Liver (tissue), 8 donors: ENCODE measurements at regions not wholly inside any gene's neighbourhood (a gene's known extent, or its start where the extent isn't known, plus 50 kb on each side); places are given as distances from the start of the nearest gene placed in this dataset.

Experiments used
- DNase-seq: peaks from one replicate; pipeline ENCODE4 v3.0.0-alpha.2; 2017; ENCODE audit warnings: low spot score
- H3K27ac ChIP-seq, 2 donors: one replicate each; pipeline ENCODE4 v1.7.0; 2013; ENCODE audit warnings: inconsistent platforms in 2 of 2, low read length in 2 of 2, control low read depth in 1 of 2, low read depth in 1 of 2, mild to moderate bottlenecking in 1 of 2
- H3K27me3 ChIP-seq, 4 donors: one replicate each; pipeline versions ENCODE4 v1.6.1 to v1.7.0; 2013; ENCODE audit warnings: low read length in 3 of 4, inconsistent platforms in 1 of 4, mild to moderate bottlenecking in 1 of 4, moderate library complexity in 1 of 4; ENCODE audit not compliant: control insufficient read depth in 4 of 4, insufficient read depth in 4 of 4
- H3K36me3 ChIP-seq, 4 donors: one replicate each; pipeline versions ENCODE4 v1.6.1 to v1.7.0; 2013; ENCODE audit warnings: low read length in 3 of 4, mild to moderate bottlenecking in 3 of 4, low read depth in 1 of 4, moderate library complexity in 1 of 4; ENCODE audit not compliant: control insufficient read depth in 4 of 4, insufficient read depth in 3 of 4
- H3K4me1 ChIP-seq, 4 donors: one replicate each; pipeline versions ENCODE4 v1.6.1 to v1.7.0; 2013; ENCODE audit warnings: low read length in 3 of 4, mild to moderate bottlenecking in 3 of 4, moderate library complexity in 1 of 4; ENCODE audit not compliant: control insufficient read depth in 4 of 4, insufficient read depth in 4 of 4
- H3K4me3 ChIP-seq, 3 donors: one replicate each; pipeline versions ENCODE4 v1.6.1 to v1.7.0; 2013; ENCODE audit warnings: low read length in 3 of 3, control low read depth in 1 of 3, low read depth in 1 of 3, mild to moderate bottlenecking in 1 of 3
- H3K9ac ChIP-seq, 2 donors: one replicate each; pipeline ENCODE4 v1.7.0; 2013; ENCODE audit warnings: low read length in 2 of 2, mild to moderate bottlenecking in 2 of 2, moderate library complexity in 2 of 2, control low read depth in 1 of 2, low read depth in 1 of 2
- H3K9me3 ChIP-seq, 4 donors: one replicate each; pipeline versions ENCODE4 v1.6.1 to v1.7.0; 2013; ENCODE audit warnings: low read length in 3 of 4; ENCODE audit not compliant: control insufficient read depth in 4 of 4
- FOXA2 ChIP-seq: IDR thresholded peaks from 2 replicates; pipeline ENCODE4 v1.6.1; 2016; ENCODE audit warnings: antibody characterized with exemption
- JUND ChIP-seq, 2 donors: IDR thresholded peaks; 2 replicates each; pipeline ENCODE4 v1.6.1; 2016; ENCODE audit warnings: antibody characterized with exemption in 2 of 2
- NR2F2 ChIP-seq: IDR thresholded peaks from 2 replicates; pipeline ENCODE4 v1.6.1; 2016; ENCODE audit warnings: antibody characterized with exemption
- RXRA ChIP-seq, 2 donors: IDR thresholded peaks; 2 replicates each; pipeline ENCODE4 v1.6.1; 2017 to 2018; ENCODE audit warnings: antibody characterized with exemption in 2 of 2, mild to moderate bottlenecking in 1 of 2
- TAF1 ChIP-seq: conservative IDR thresholded peaks from 2 replicates; pipeline ENCODE4 v1.6.1; 2016; ENCODE audit warnings: antibody characterized with exemption, mild to moderate bottlenecking
- WGBS: extraction: QIAGEN DNeasy Blood & Tissue Kit; methylation state at CpG from one replicate; pipeline ENCODE4 v1.1.7; 2013; 5-methylcytosine and 5-hydroxymethylcytosine counted together
- TF ChIP-seq, protein P1 (sequence below): IDR thresholded peaks from 2 replicates; pipeline ENCODE4 v1.6.1; 2016; ENCODE audit warnings: antibody characterized with exemption
- TF ChIP-seq, protein P2 (sequence below): IDR thresholded peaks from 2 replicates; pipeline ENCODE4 v1.6.1; 2016; ENCODE audit warnings: antibody characterized with exemption
- TF ChIP-seq, protein P3 (sequence below): IDR thresholded peaks from 2 replicates; pipeline ENCODE4 v1.6.1; 2016; ENCODE audit warnings: antibody characterized with exemption
- TF ChIP-seq, protein P4 (sequence below): IDR thresholded peaks from 2 replicates; pipeline ENCODE4 v1.6.1; 2016; ENCODE audit warnings: antibody characterized with exemption, mild to moderate bottlenecking
- TF ChIP-seq, protein P5 (sequence below): fragments of 150-350 bp; IDR thresholded peaks from 2 replicates; pipeline ENCODE4 v1.5.1; 2017; ENCODE audit warnings: improper control_type of control experiment, low read depth, low read length; ENCODE audit not compliant: missing input control
- donor health status: healthy.
- donor health status: healthy.
- donor health status: healthy.
- donor health status: healthy.
- donor health status: healthy.

DNA sequence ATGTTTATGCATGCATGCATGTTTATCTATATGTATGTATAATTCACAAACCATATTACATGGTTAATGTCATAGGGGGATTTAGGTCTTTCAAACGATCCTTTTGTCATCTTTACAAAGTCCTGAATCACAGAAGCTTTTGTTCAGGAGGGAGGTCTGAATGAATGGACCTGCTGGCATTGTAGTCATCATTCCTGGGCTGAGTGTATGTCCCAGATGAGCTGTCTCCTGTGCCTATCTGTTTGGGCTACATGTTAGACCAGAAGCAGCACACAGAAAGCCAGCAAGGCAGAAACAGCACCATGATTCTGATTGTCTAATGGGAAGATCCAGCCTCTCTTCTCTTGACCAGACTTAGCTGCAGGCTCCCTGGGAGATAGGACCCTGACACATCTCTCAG lies 69.5 kb downstream of the ADM start:
- no peak overlapping the region for H3K9ac ChIP-seq
- no peaks in the 10 kb centered on the region for H3K27me3 ChIP-seq
- no peak overlapping the region for H3K4me3 ChIP-seq
- 85% methylated on average over 1 of the region's 1 CpG for WGBS
- H3K36me3 ChIP-seq: no peaks in the 10 kb centered on the region
- H3K4me1 ChIP-seq: peaks cover 0 to 18% (median 9%) of the 10 kb centered on the region in 4 donors
- no peak for DNase-seq
- no peaks in the 10 kb centered on the region for H3K9me3 ChIP-seq
- no peak overlapping the region for H3K27ac ChIP-seq
- TF ChIP-seq, protein P1, sequence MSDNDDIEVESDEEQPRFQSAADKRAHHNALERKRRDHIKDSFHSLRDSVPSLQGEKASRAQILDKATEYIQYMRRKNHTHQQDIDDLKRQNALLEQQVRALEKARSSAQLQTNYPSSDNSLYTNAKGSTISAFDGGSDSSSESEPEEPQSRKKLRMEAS: no peak
- TF ChIP-seq RXRA (IDR thresholded peaks at IDR 0.05): no peak
- TF ChIP-seq, protein P2, sequence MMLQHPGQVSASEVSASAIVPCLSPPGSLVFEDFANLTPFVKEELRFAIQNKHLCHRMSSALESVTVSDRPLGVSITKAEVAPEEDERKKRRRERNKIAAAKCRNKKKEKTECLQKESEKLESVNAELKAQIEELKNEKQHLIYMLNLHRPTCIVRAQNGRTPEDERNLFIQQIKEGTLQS: no peak
- no peak for TF ChIP-seq NR2F2
- TF ChIP-seq, protein P3, sequence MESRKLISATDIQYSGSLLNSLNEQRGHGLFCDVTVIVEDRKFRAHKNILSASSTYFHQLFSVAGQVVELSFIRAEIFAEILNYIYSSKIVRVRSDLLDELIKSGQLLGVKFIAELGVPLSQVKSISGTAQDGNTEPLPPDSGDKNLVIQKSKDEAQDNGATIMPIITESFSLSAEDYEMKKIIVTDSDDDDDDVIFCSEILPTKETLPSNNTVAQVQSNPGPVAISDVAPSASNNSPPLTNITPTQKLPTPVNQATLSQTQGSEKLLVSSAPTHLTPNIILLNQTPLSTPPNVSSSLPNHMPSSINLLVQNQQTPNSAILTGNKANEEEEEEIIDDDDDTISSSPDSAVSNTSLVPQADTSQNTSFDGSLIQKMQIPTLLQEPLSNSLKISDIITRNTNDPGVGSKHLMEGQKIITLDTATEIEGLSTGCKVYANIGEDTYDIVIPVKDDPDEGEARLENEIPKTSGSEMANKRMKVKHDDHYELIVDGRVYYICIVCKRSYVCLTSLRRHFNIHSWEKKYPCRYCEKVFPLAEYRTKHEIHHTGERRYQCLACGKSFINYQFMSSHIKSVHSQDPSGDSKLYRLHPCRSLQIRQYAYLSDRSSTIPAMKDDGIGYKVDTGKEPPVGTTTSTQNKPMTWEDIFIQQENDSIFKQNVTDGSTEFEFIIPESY: no peak
- TF ChIP-seq, protein P4, sequence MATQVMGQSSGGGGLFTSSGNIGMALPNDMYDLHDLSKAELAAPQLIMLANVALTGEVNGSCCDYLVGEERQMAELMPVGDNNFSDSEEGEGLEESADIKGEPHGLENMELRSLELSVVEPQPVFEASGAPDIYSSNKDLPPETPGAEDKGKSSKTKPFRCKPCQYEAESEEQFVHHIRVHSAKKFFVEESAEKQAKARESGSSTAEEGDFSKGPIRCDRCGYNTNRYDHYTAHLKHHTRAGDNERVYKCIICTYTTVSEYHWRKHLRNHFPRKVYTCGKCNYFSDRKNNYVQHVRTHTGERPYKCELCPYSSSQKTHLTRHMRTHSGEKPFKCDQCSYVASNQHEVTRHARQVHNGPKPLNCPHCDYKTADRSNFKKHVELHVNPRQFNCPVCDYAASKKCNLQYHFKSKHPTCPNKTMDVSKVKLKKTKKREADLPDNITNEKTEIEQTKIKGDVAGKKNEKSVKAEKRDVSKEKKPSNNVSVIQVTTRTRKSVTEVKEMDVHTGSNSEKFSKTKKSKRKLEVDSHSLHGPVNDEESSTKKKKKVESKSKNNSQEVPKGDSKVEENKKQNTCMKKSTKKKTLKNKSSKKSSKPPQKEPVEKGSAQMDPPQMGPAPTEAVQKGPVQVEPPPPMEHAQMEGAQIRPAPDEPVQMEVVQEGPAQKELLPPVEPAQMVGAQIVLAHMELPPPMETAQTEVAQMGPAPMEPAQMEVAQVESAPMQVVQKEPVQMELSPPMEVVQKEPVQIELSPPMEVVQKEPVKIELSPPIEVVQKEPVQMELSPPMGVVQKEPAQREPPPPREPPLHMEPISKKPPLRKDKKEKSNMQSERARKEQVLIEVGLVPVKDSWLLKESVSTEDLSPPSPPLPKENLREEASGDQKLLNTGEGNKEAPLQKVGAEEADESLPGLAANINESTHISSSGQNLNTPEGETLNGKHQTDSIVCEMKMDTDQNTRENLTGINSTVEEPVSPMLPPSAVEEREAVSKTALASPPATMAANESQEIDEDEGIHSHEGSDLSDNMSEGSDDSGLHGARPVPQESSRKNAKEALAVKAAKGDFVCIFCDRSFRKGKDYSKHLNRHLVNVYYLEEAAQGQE: no peak
- TF ChIP-seq FOXA2: no peak
- TF ChIP-seq, protein P5, sequence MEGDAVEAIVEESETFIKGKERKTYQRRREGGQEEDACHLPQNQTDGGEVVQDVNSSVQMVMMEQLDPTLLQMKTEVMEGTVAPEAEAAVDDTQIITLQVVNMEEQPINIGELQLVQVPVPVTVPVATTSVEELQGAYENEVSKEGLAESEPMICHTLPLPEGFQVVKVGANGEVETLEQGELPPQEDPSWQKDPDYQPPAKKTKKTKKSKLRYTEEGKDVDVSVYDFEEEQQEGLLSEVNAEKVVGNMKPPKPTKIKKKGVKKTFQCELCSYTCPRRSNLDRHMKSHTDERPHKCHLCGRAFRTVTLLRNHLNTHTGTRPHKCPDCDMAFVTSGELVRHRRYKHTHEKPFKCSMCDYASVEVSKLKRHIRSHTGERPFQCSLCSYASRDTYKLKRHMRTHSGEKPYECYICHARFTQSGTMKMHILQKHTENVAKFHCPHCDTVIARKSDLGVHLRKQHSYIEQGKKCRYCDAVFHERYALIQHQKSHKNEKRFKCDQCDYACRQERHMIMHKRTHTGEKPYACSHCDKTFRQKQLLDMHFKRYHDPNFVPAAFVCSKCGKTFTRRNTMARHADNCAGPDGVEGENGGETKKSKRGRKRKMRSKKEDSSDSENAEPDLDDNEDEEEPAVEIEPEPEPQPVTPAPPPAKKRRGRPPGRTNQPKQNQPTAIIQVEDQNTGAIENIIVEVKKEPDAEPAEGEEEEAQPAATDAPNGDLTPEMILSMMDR: no peak
- TF ChIP-seq JUND (IDR thresholded peaks at IDR 0.05): no peak
- no peak for TF ChIP-seq TAF1

DNA sequence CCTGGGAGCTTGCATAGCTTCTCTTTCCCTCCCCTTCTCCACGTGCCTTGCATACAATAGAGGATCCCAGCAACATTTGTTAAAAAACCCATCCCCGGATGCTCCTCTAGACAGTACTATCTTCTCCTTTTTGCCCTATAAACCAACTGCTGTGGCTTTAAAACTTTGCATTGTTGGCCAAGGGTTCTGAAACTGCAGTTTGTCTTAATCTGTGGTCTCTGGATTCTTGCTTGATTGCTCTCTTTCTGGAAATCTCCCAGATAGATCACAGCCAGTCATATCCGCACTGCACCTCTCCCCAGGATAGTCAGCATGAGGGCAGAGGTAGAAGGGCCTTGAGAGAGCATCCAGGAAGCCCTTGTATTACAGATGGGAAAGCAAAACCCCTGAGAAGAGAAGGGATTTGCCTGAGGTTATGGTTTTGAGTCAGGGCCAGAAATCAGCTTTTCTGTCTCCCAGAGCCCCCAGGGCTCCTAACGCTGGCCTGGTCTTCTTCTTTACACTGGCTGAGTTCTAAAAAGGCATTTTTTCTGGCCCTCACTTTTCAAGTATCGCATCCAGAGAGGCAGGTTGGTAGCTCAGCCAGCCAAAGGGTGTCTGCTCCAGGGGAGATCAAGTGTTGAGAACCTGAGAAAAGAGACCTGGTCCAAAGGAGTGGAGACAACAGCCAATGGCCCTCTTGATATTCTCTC lies 70.6 kb downstream of the ADM start:
- Histone ChIP-seq H3K4me1 (peaks cover 0 to 18% (median 9%) of the 10 kb centered on the region in 4 donors), H3K27me3 (no peaks in the 10 kb centered on the region), H3K4me3 (no peak overlapping the region), H3K27ac (no peak overlapping the region), H3K9me3 (no peaks in the 10 kb centered on the region), H3K36me3 (no peaks in the 10 kb centered on the region), H3K9ac (no peak overlapping the region)
- DNase-seq: no peak
- TF ChIP-seq RXRA (IDR thresholded peaks at IDR 0.05): no peak
- TF ChIP-seq, protein P3: no peak
- 87% methylated on average over 5 of the region's 5 CpGs for WGBS
